Stimulated activated naive B cell treated with anti-CD40 and anti-IgM and Interleukin-4, amounts not matched to agents 10 μg/mL and 1 μg/mL and 100 μg/mL, for 72 hours (primary cell): ENCODE measurements at regions not wholly inside any gene's neighbourhood (a gene's known extent, or its start where the extent isn't known, plus 50 kb on each side); places are given as distances from the start of the nearest gene placed in this dataset.

Experiments used
- ATAC-seq, 2 donors: fragments of 150-1000 bp; cut with Tn5 transposase; replicated peaks; 2 replicates each; pipeline ENCODE4 v1.10.0; 2021; ENCODE audit warnings: moderate library complexity in 1 of 2
- DNase-seq: peaks from one replicate; pipeline ENCODE4 v3.0.0; 2021
- H3K27ac Mint-ChIP-seq: one replicate; pipeline ENCODE4 v1.8.0; 2022; ENCODE audit warnings: mild to moderate bottlenecking, mixed read lengths
- H3K27me3 Mint-ChIP-seq, 2 donors: one replicate each; pipeline ENCODE4 v1.8.0; 2022; ENCODE audit warnings: mixed read lengths in 2 of 2
- H3K36me3 Mint-ChIP-seq, 2 donors: one replicate each; pipeline ENCODE4 v1.8.0; 2022; ENCODE audit warnings: mixed read lengths in 2 of 2, mild to moderate bottlenecking in 1 of 2
- H3K4me1 Mint-ChIP-seq, 2 donors: one replicate each; pipeline ENCODE4 v1.8.0; 2022; ENCODE audit warnings: mixed read lengths in 2 of 2, mild to moderate bottlenecking in 1 of 2
- H3K4me3 Mint-ChIP-seq, 2 donors: one replicate each; pipeline ENCODE4 v1.8.0; 2022; ENCODE audit warnings: mild to moderate bottlenecking in 2 of 2, mixed read lengths in 2 of 2, moderate library complexity in 1 of 2
- H3K9me3 Mint-ChIP-seq, 2 donors: one replicate each; pipeline ENCODE4 v1.8.0; 2022; ENCODE audit warnings: mixed read lengths in 2 of 2, mild to moderate bottlenecking in 1 of 2

GRCh38 chr5:92906798-92907376 is 674.1 kb downstream of the NR2F1-AS1 start:
- H3K4me1 Mint-ChIP-seq, result no peaks in the 10 kb centered on the region

GRCh38 chr5:92904021-92904420 is 677.0 kb downstream of the NR2F1-AS1 start:
- no peak overlapping the region for H3K27ac Mint-ChIP-seq
- H3K27me3 Mint-ChIP-seq, result no peaks in the 10 kb centered on the region
- ATAC-seq, result no peak
- H3K4me1 Mint-ChIP-seq, result no peaks in the 10 kb centered on the region
- peaks cover 0 to 1% of the 10 kb centered on the region in 2 donors for H3K9me3 Mint-ChIP-seq
- no peaks in the 10 kb centered on the region for H3K36me3 Mint-ChIP-seq
- no peak for DNase-seq
- H3K4me3 Mint-ChIP-seq, result no peak overlapping the region

More at GRCh38 chr5:92906798-92907376, 674.1 kb downstream of the NR2F1-AS1 start:
- H3K36me3 Mint-ChIP-seq, result no peaks in the 10 kb centered on the region
- H3K27ac Mint-ChIP-seq, result no peak overlapping the region
- no peak overlapping the region for H3K4me3 Mint-ChIP-seq
- no peak for DNase-seq
- H3K9me3 Mint-ChIP-seq, result no peaks in the 10 kb centered on the region
- no peak for ATAC-seq
- no peaks in the 10 kb centered on the region for H3K27me3 Mint-ChIP-seq

GRCh38 chr5:92899611-92900010 is 681.4 kb downstream of the NR2F1-AS1 start:
- H3K27me3 Mint-ChIP-seq, result no peaks in the 10 kb centered on the region
- H3K27ac Mint-ChIP-seq, result no peak overlapping the region
- DNase-seq (no peak), ATAC-seq (no peak)
- peaks cover 0 to 1% of the 10 kb centered on the region in 2 donors for H3K9me3 Mint-ChIP-seq
- H3K4me1 Mint-ChIP-seq, result no peaks in the 10 kb centered on the region
- H3K4me3 Mint-ChIP-seq, result no peak overlapping the region
- no peaks in the 10 kb centered on the region for H3K36me3 Mint-ChIP-seq

- ATAC-seq (no peak), DNase-seq (no peak)
- no peaks in the 10 kb centered on the region for H3K27me3 Mint-ChIP-seq
- peaks cover 0 to 1% of the 10 kb centered on the region in 2 donors for H3K9me3 Mint-ChIP-seq
- no peaks in the 10 kb centered on the region for H3K4me1 Mint-ChIP-seq
- no peak overlapping the region for H3K4me3 Mint-ChIP-seq
- no peak overlapping the region for H3K27ac Mint-ChIP-seq
- H3K36me3 Mint-ChIP-seq, result no peaks in the 10 kb centered on the region
Observed at GRCh38 chr5:92896722-92897121, 684.3 kb downstream of the NR2F1-AS1 start.

GRCh38 chr5:92890841-92891244 is 690.2 kb downstream of the NR2F1-AS1 start:
- Mint-ChIP-seq H3K27ac (no peak overlapping the region), H3K4me1 (no peaks in the 10 kb centered on the region), H3K9me3 (peaks cover 1 to 6% of the 10 kb centered on the region in 2 donors), H3K4me3 (no peak overlapping the region), H3K27me3 (no peaks in the 10 kb centered on the region), H3K36me3 (no peaks in the 10 kb centered on the region)
- no peak for ATAC-seq
- no peak for DNase-seq

- H3K4me1 Mint-ChIP-seq, result no peaks in the 10 kb centered on the region
- H3K36me3 Mint-ChIP-seq, result no peaks in the 10 kb centered on the region
- no peaks in the 10 kb centered on the region for H3K27me3 Mint-ChIP-seq
- H3K9me3 Mint-ChIP-seq, result peaks cover 1 to 6% of the 10 kb centered on the region in 2 donors
- H3K4me3 Mint-ChIP-seq, result no peak overlapping the region
- DNase-seq (no peak), ATAC-seq (no peak)
- H3K27ac Mint-ChIP-seq, result no peak overlapping the region
Observed at GRCh38 chr5:92889140-92889539, 691.9 kb downstream of the NR2F1-AS1 start.

- no peak for DNase-seq
- no peaks in the 10 kb centered on the region for H3K27me3 Mint-ChIP-seq
- H3K9me3 Mint-ChIP-seq, result peaks cover 1 to 6% of the 10 kb centered on the region in 2 donors
- no peak overlapping the region for H3K27ac Mint-ChIP-seq
- H3K4me3 Mint-ChIP-seq, result no peak overlapping the region
- H3K36me3 Mint-ChIP-seq, result no peaks in the 10 kb centered on the region
- H3K4me1 Mint-ChIP-seq, result no peaks in the 10 kb centered on the region
- ATAC-seq, result no peak
Observed at GRCh38 chr5:92887254-92887653, 693.8 kb downstream of the NR2F1-AS1 start.

GRCh38 chr5:92886751-92887150 is 694.3 kb downstream of the NR2F1-AS1 start:
- Mint-ChIP-seq H3K27me3 (no peaks in the 10 kb centered on the region), H3K4me3 (no peak overlapping the region), H3K4me1 (no peaks in the 10 kb centered on the region), H3K27ac (no peak overlapping the region), H3K36me3 (no peaks in the 10 kb centered on the region), H3K9me3 (peaks cover 1 to 6% of the 10 kb centered on the region in 2 donors)
- DNase-seq (no peak), ATAC-seq (no peak)

- Mint-ChIP-seq H3K4me3 (no peak overlapping the region), H3K27ac (no peak overlapping the region), H3K4me1 (no peaks in the 10 kb centered on the region), H3K36me3 (no peaks in the 10 kb centered on the region), H3K9me3 (no peaks in the 10 kb centered on the region), H3K27me3 (no peaks in the 10 kb centered on the region)
- no peak for DNase-seq
- ATAC-seq, result no peak
Observed at GRCh38 chr5:92885950-92886349, 695.1 kb downstream of the NR2F1-AS1 start.

- H3K27ac Mint-ChIP-seq, result no peak overlapping the region
- no peak for DNase-seq
- H3K9me3 Mint-ChIP-seq, result no peaks in the 10 kb centered on the region
- H3K4me1 Mint-ChIP-seq, result no peaks in the 10 kb centered on the region
- no peak overlapping the region for H3K4me3 Mint-ChIP-seq
- no peaks in the 10 kb centered on the region for H3K36me3 Mint-ChIP-seq
- ATAC-seq, result no peak
- H3K27me3 Mint-ChIP-seq, result no peaks in the 10 kb centered on the region
Observed at GRCh38 chr5:92884469-92884868, 696.5 kb downstream of the NR2F1-AS1 start.

GRCh38 chr5:92879806-92880543 is 701.0 kb downstream of the NR2F1-AS1 start:
- ATAC-seq, result no peak
- Mint-ChIP-seq H3K27ac (no peak overlapping the region), H3K4me3 (no peak overlapping the region), H3K4me1 (no peaks in the 10 kb centered on the region), H3K36me3 (no peaks in the 10 kb centered on the region), H3K27me3 (no peaks in the 10 kb centered on the region), H3K9me3 (peaks cover 8 to 11% of the 10 kb centered on the region in 2 donors)
- DNase-seq, result no peak

GRCh38 chr5:92874790-92875189 is 706.2 kb downstream of the NR2F1-AS1 start:
- ATAC-seq (no peak), DNase-seq (no peak)
- H3K36me3 Mint-ChIP-seq, result no peaks in the 10 kb centered on the region
- no peaks in the 10 kb centered on the region for H3K27me3 Mint-ChIP-seq
- no peaks in the 10 kb centered on the region for H3K4me1 Mint-ChIP-seq
- no peak overlapping the region for H3K4me3 Mint-ChIP-seq
- peaks cover 20 to 25% of the 10 kb centered on the region in 2 donors for H3K9me3 Mint-ChIP-seq
- H3K27ac Mint-ChIP-seq, result no peak overlapping the region

GRCh38 chr5:92868442-92868841 is 712.6 kb downstream of the NR2F1-AS1 start:
- no peaks in the 10 kb centered on the region for H3K36me3 Mint-ChIP-seq
- H3K9me3 Mint-ChIP-seq, result peaks cover 5 to 6% of the 10 kb centered on the region in 2 donors
- no peak for DNase-seq
- no peak for ATAC-seq
- H3K4me3 Mint-ChIP-seq, result no peak overlapping the region
- no peaks in the 10 kb centered on the region for H3K4me1 Mint-ChIP-seq
- no peaks in the 10 kb centered on the region for H3K27me3 Mint-ChIP-seq
- H3K27ac Mint-ChIP-seq, result no peak overlapping the region

GRCh38 chr5:92864591-92864990 is 716.4 kb downstream of the NR2F1-AS1 start:
- no peak for ATAC-seq
- H3K36me3 Mint-ChIP-seq, result no peaks in the 10 kb centered on the region
- H3K4me1 Mint-ChIP-seq, result no peaks in the 10 kb centered on the region
- no peak overlapping the region for H3K4me3 Mint-ChIP-seq
- DNase-seq, result no peak
- no peaks in the 10 kb centered on the region for H3K27me3 Mint-ChIP-seq
- no peaks in the 10 kb centered on the region for H3K9me3 Mint-ChIP-seq
- H3K27ac Mint-ChIP-seq, result no peak overlapping the region

- no peak overlapping the region for H3K27ac Mint-ChIP-seq
- ATAC-seq (no peak), DNase-seq (no peak)
- no peaks in the 10 kb centered on the region for H3K4me1 Mint-ChIP-seq
- H3K9me3 Mint-ChIP-seq, result no peaks in the 10 kb centered on the region
- H3K27me3 Mint-ChIP-seq, result no peaks in the 10 kb centered on the region
- H3K36me3 Mint-ChIP-seq, result no peaks in the 10 kb centered on the region
- no peak overlapping the region for H3K4me3 Mint-ChIP-seq
Observed at GRCh38 chr5:92863666-92864065, 717.4 kb downstream of the NR2F1-AS1 start.
